Glutamatergic neuron (in vitro differentiated cells): ENCODE measurements at regions not wholly inside any gene's neighbourhood (a gene's known extent, or its start where the extent isn't known, plus 50 kb on each side); places are given as distances from the start of the nearest gene placed in this dataset.

ENCODE experiments used
- DNase-seq: peaks from one replicate; pipeline ENCODE4 v3.0.0; 2022
- H3K27ac Mint-ChIP-seq: one replicate; pipeline ENCODE4 v1.8.0; 2020; ENCODE audit warnings: mild to moderate bottlenecking, mixed read lengths, inconsistent platforms; ENCODE audit not compliant: unreplicated experiment
- H3K27me3 Mint-ChIP-seq: one replicate; pipeline ENCODE4 v1.8.0; 2020; ENCODE audit warnings: mild to moderate bottlenecking, moderate library complexity, mixed read lengths, inconsistent platforms; ENCODE audit not compliant: unreplicated experiment
- H3K36me3 Mint-ChIP-seq: one replicate; pipeline ENCODE4 v1.8.0; 2020; ENCODE audit warnings: mild to moderate bottlenecking, mixed read lengths, inconsistent platforms; ENCODE audit not compliant: unreplicated experiment
- H3K4me1 Mint-ChIP-seq: one replicate; pipeline ENCODE4 v1.8.0; 2020; ENCODE audit warnings: mild to moderate bottlenecking, low read depth, mixed read lengths, inconsistent platforms; ENCODE audit not compliant: unreplicated experiment
- H3K4me3 Mint-ChIP-seq: one replicate; pipeline ENCODE4 v1.8.0; 2020; ENCODE audit warnings: mild to moderate bottlenecking, mixed read lengths, inconsistent platforms; ENCODE audit not compliant: unreplicated experiment
- H3K9me3 Mint-ChIP-seq: one replicate; pipeline ENCODE4 v1.8.0; 2020; ENCODE audit warnings: mild to moderate bottlenecking, moderate library complexity, mixed read lengths, inconsistent platforms; ENCODE audit not compliant: unreplicated experiment
- TF ChIP-seq, protein P1 (sequence below): fragments of 200-600 bp; sonication (generic); IDR thresholded peaks from one replicate; pipeline ENCODE4 v1.5.0; 2021; ENCODE audit not compliant: partially characterized antibody, unreplicated experiment

DNA sequence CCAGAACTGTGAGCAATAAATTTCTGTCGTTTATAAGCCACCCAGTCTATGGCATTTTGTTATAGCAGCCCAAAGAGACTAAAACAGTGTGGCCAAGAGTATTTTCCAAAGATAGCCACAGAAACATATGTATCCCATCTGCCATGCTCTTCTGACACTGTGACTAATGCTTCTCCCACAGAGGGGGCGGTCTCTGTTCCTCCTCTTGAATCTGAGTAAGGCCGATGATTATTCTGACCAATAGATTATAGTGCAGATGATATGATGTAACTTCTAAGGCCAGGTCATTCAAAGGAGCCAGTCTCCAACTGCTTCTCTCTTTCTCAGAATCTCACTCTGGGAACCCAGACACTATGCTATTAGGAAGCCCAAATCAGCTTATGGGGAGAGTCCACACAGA is 570.7 kb downstream of the BCOR start:
- Mint-ChIP-seq H3K27ac (peak overlapping the region; percentile 94), H3K4me1 (peaks cover 23% of the 10 kb centered on the region), H3K36me3 (peaks cover 3% of the 10 kb centered on the region), H3K27me3 (peaks cover 2% of the 10 kb centered on the region), H3K9me3 (peaks cover 7% of the 10 kb centered on the region), H3K4me3 (no peak overlapping the region)
- no peak for DNase-seq
- TF ChIP-seq, protein P1, sequence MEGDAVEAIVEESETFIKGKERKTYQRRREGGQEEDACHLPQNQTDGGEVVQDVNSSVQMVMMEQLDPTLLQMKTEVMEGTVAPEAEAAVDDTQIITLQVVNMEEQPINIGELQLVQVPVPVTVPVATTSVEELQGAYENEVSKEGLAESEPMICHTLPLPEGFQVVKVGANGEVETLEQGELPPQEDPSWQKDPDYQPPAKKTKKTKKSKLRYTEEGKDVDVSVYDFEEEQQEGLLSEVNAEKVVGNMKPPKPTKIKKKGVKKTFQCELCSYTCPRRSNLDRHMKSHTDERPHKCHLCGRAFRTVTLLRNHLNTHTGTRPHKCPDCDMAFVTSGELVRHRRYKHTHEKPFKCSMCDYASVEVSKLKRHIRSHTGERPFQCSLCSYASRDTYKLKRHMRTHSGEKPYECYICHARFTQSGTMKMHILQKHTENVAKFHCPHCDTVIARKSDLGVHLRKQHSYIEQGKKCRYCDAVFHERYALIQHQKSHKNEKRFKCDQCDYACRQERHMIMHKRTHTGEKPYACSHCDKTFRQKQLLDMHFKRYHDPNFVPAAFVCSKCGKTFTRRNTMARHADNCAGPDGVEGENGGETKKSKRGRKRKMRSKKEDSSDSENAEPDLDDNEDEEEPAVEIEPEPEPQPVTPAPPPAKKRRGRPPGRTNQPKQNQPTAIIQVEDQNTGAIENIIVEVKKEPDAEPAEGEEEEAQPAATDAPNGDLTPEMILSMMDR, result no peak

DNA sequence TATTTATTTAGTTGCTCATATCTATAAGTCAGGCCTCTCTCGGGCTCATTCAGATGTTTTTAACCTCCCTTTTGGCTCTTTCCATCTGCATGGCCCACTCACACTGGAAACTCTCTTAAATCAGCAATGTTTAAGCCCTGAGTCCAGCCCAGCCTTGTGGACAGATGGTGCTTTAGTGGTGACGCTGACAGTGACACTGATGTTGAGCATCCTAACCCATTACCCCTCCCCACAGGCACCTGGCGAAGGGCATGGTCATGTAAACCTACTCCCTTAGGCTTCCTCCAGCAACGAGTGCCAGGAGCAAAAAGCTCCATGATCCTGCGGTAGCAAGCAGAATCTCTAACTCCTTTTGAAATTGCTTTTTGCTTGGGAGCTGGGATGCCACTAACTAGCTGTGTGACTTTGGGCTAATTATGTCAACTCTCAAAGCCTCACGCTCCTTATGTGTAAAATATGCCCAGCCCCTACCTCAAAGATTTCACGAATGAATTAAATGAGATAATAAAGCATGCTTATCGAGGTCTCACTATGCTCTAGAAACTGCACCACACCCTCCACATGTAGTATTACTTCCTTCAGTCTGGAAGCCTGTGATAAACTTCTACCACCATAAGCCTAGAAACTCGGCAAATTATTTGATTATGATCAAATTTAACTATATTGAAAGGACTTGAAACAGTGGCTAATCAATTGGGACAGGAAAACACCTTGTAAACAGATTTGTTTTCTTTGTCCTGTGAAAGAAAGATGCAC is 569.4 kb downstream of the BCOR start:
- TF ChIP-seq, protein P1, result no peak
- H3K27me3 Mint-ChIP-seq, result peaks cover 4% of the 10 kb centered on the region
- H3K36me3 Mint-ChIP-seq, result peaks cover 3% of the 10 kb centered on the region
- no peak for DNase-seq
- peaks cover 20% of the 10 kb centered on the region for H3K4me1 Mint-ChIP-seq
- H3K27ac Mint-ChIP-seq, result peak overlapping the region; percentile 85
- peak overlapping the region; percentile 46 for H3K4me3 Mint-ChIP-seq
- H3K9me3 Mint-ChIP-seq, result peaks cover 7% of the 10 kb centered on the region

DNA sequence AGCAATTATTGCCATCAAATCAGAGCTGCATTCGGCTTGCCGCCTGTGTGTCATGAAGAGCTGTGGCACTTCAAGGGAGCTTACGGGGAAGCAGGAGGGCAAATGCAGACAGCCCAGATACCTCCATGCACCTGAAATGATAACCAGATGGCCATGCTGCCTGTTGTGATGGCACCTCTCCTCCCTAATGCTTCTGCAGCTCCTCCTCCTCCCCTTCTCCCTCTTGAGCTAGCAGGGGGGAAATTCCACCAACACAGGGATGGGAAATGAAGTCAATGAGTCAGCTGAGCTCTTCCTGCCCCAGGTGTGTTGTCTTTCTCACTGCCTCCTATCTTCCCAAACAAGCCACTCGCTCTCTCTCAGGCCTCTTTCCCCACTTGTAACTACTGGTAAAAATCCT is 565.0 kb downstream of the BCOR start:
- H3K9me3 Mint-ChIP-seq, result peaks cover 5% of the 10 kb centered on the region

DNA sequence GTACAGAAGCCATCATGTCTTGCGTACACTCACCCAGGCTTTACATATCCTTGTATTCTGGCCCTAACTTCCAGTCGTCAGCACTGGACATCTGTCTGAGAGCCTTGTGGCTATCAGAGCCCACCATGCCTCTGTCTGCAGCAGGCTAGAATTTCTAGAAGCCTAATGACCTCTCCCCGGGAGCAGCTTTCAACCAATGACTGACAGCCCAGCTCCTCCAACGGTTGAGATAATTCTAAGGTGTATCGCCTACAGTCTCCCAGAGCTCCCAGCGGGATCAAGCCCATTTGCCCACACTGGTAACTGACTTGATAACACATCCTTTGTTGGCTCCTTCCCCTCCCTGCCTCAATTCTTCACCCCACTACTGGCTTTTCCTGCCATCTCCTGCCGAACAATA is 562.8 kb downstream of the BCOR start:
- peaks cover 18% of the 10 kb centered on the region for H3K4me1 Mint-ChIP-seq
- TF ChIP-seq, protein P1, result no peak
- peaks cover 5% of the 10 kb centered on the region for H3K9me3 Mint-ChIP-seq
- peaks cover 7% of the 10 kb centered on the region for H3K27me3 Mint-ChIP-seq
- DNase-seq, result no peak
- peaks cover 9% of the 10 kb centered on the region for H3K36me3 Mint-ChIP-seq
- H3K4me3 Mint-ChIP-seq, result no peak overlapping the region
- H3K27ac Mint-ChIP-seq, result peak overlapping the region; percentile 19

More for the DNA sequence above, 565.0 kb downstream of the BCOR start:
- Mint-ChIP-seq H3K4me1 (peaks cover 20% of the 10 kb centered on the region), H3K4me3 (no peak overlapping the region), H3K27me3 (peaks cover 7% of the 10 kb centered on the region), H3K27ac (no peak overlapping the region), H3K36me3 (peaks cover 9% of the 10 kb centered on the region)
- TF ChIP-seq, protein P1, result no peak
- DNase-seq, result no peak

DNA sequence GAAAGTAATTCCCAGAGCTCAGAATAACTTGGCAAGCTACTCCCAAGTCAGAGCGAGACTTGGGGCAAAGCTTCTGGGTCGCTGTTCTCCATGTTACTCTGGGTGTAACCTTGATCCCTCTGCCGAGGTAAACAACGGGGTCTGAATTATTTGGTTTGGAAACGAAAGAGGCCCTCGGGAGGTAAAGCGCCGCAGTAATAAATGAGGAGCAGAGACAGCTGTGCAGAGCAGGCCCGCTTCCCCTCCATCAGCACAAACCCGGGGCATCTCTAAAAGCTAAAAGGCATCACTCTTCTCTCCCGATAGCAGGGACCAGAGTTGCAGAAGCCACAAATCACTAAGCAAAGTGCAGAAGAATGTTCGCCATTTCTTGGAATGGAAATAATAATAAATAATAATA is 561.5 kb downstream of the BCOR start:
- TF ChIP-seq, protein P1, result no peak
- Mint-ChIP-seq H3K4me1 (peaks cover 18% of the 10 kb centered on the region), H3K36me3 (peaks cover 7% of the 10 kb centered on the region), H3K27ac (no peak overlapping the region), H3K4me3 (no peak overlapping the region), H3K9me3 (peaks cover 5% of the 10 kb centered on the region), H3K27me3 (peaks cover 7% of the 10 kb centered on the region)
- DNase-seq, result no peak
